ENCODE measurements at regions not wholly inside any gene's neighbourhood (a gene's known extent, or its start where the extent isn't known, plus 50 kb on each side); places are given as distances from the start of the nearest gene placed in this dataset.
"Not testable (repeated sequence)": the region's sequence is repeated elsewhere in the genome, so short reads cannot be mapped to it uniquely, and the experiment has no call there.

DNA sequence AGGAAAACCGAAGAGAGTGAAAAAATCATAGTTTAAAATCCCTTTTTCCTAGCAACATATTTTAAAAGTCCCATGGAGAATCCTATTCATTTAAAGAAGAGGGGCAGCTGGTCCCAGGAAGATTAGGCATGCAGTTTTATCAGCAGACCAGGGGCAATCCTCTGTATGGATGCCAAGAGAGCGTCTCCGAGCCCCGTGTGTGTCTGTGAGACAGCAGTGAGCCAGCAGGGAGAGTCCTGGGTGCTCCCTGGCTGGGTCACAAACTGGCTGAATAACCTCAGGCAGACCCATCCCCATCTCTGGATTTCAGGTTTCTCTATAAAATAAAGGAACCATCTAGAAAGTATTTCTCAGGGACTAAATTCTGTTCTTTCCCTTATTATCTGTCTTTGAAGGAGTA is 128.2 kb upstream of the RIOK3 start:
- no peak for DNase-seq (ENCODE audit: low read depth, low spot score)
- no peaks in the 10 kb centered on the region for H3K27me3 ChIP-seq (ENCODE audit: control insufficient read depth, insufficient read depth, low read length)
- CTCF ChIA-PET: no interaction called here
- no peak overlapping the region for H3K4me3 ChIP-seq (ENCODE audit: low read depth, low read length)
- POLR2A ChIA-PET: no interaction called here
- H3K27ac ChIP-seq (ENCODE audit: low read depth, low read length): no peak overlapping the region
- no peaks in the 10 kb centered on the region for H3K9me3 ChIP-seq (ENCODE audit: control insufficient read depth, insufficient read depth, low read length)
- TF ChIP-seq, protein P1, sequence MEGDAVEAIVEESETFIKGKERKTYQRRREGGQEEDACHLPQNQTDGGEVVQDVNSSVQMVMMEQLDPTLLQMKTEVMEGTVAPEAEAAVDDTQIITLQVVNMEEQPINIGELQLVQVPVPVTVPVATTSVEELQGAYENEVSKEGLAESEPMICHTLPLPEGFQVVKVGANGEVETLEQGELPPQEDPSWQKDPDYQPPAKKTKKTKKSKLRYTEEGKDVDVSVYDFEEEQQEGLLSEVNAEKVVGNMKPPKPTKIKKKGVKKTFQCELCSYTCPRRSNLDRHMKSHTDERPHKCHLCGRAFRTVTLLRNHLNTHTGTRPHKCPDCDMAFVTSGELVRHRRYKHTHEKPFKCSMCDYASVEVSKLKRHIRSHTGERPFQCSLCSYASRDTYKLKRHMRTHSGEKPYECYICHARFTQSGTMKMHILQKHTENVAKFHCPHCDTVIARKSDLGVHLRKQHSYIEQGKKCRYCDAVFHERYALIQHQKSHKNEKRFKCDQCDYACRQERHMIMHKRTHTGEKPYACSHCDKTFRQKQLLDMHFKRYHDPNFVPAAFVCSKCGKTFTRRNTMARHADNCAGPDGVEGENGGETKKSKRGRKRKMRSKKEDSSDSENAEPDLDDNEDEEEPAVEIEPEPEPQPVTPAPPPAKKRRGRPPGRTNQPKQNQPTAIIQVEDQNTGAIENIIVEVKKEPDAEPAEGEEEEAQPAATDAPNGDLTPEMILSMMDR (IDR thresholded peaks at IDR 0.05; ENCODE audit: low read depth, low read length): no peak

DNA sequence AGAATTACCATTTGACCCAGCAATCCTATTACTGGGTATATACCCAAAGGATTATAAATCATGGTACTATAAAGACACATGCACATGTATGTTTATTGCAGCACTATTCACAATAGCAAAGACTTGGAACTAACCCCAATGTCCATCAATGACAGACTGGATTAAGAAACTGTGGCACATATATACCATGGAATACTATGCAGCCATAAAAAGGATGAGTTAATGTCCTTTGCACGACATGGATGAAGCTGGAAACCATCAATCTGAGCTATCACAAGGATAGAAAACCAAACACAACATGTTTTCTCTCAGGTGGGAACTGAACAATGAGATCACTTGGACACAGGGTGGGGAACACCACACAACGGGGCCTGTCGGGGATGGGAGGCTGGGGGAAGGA is 123.4 kb upstream of the RIOK3 start:
- CTCF ChIA-PET; H3K4me3 ChIP-seq (ENCODE audit: low read depth, low read length); H3K9me3 ChIP-seq (ENCODE audit: control insufficient read depth, insufficient read depth, low read length); H3K27ac ChIP-seq (ENCODE audit: low read depth, low read length); POLR2A ChIA-PET; H3K27me3 ChIP-seq (ENCODE audit: control insufficient read depth, insufficient read depth, low read length); DNase-seq (ENCODE audit: low read depth, low spot score): not testable (repeated sequence)

DNA sequence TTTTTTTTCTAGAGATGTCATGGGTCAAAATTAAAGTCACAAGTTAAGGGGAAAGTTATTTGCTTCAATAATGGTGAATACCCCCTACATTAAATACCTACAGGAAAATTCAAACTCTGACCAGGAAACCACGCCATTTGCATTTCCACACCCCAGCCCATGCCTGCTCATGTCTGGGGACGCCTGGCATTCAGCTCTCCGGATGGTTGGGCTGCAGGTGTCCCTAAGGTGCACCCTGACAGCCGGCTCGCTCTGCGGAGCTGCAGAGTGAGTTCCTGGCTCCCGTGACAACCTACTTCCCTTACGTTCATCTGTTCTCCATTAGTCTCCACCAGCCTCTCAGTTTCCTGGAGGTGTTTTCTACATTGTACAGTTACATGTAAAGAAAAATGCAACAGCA is 122.7 kb upstream of the RIOK3 start:
- CTCF ChIA-PET: no interaction called here
- POLR2A ChIA-PET: no interaction called here

DNA sequence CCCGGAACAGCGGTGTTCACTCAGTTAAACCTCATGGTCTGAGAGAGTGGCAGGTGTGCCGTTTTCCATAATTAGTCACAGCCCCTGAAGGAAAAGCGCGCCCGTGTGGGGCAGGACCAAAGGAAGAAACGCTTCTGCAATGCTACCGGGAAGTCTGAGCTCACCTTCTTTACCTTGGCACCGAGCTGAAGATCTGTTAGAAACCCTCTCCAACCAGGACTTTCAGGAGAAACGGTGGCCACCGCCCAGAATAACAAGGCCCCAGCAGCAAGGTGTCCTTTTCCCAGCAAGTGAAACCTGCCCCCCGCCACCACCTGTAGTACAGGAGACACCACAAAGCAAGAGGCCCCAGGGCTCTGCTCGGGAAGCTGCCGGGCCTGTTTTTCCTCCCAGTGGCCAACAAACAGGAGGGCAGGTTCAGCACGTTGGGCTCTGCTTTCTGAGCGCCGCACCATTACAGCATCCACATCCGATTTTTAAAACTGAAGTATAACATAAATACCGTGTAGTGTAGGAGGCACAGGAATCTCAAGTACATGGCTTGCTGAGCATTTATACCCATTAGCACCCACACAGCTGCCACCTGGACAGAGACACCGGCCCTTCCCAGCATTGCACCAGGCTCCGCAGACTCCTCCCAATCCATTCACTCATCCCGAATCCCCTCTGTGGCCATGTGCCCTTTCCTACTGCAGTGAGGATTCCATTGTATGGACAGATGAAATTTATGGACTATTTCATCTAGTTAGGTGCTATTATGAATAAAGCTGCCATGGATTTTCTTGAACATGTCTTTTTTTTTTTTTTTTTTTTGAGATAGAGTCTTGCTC is 121.8 kb upstream of the RIOK3 start:
- ChIA-PET CTCF (interaction anchor here (1.3 kb wide), 1 partner anchor 8 kb away, joined by 3 read pairs; no protein-coding TSS in a partner anchor), POLR2A (interaction anchor here (0.6 kb wide), 1 partner anchor 236 kb away, joined by 3 read pairs; no protein-coding TSS in a partner anchor)
- no peak overlapping the region for H3K27ac ChIP-seq (ENCODE audit: low read depth, low read length)
- no peaks in the 10 kb centered on the region for H3K27me3 ChIP-seq (ENCODE audit: control insufficient read depth, insufficient read depth, low read length)
- DNase-seq (ENCODE audit: low read depth, low spot score): no peak
- TF ChIP-seq, protein P1 (IDR thresholded peaks at IDR 0.05; ENCODE audit: low read depth, low read length): no peak
- no peaks in the 10 kb centered on the region for H3K9me3 ChIP-seq (ENCODE audit: control insufficient read depth, insufficient read depth, low read length)
- H3K4me3 ChIP-seq (ENCODE audit: low read depth, low read length): no peak overlapping the region

More for the DNA sequence above, 122.7 kb upstream of the RIOK3 start:
- DNase-seq (ENCODE audit: low read depth, low spot score): no peak
- TF ChIP-seq, protein P1 (IDR thresholded peaks at IDR 0.05; ENCODE audit: low read depth, low read length): no peak
- H3K27me3 ChIP-seq (ENCODE audit: control insufficient read depth, insufficient read depth, low read length): no peaks in the 10 kb centered on the region
- H3K27ac ChIP-seq (ENCODE audit: low read depth, low read length): no peak overlapping the region
- no peak overlapping the region for H3K4me3 ChIP-seq (ENCODE audit: low read depth, low read length)
- no peaks in the 10 kb centered on the region for H3K9me3 ChIP-seq (ENCODE audit: control insufficient read depth, insufficient read depth, low read length)

DNA sequence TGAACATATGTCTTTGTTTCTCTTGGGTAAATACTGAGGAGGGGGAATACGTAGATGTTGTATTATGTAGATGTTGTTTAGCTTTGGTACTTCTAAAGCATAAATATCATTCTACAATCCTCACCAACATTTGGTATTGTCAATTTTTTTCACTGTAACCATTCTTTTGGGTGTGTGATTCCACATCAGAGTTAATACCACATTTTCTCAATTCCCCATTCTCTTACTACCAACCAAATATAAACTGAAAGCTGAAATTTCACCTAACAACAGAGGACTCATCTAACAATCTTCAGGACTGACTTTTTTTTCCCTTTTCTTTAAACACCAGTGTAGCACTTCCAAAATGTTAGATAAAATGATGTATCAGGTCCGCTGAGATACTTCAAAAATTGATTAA is 120.7 kb upstream of the RIOK3 start:
- TF ChIP-seq, protein P1 (IDR thresholded peaks at IDR 0.05; ENCODE audit: low read depth, low read length): no peak
- CTCF ChIA-PET: interaction anchor here (1.3 kb wide), 1 partner anchor 9 kb away, joined by 3 read pairs; no protein-coding TSS in a partner anchor
- no peak for DNase-seq (ENCODE audit: low read depth, low spot score)

More for the DNA sequence above, 120.7 kb upstream of the RIOK3 start:
- Histone ChIP-seq H3K27me3 (ENCODE audit: control insufficient read depth, insufficient read depth, low read length) (no peaks in the 10 kb centered on the region), H3K9me3 (ENCODE audit: control insufficient read depth, insufficient read depth, low read length) (no peaks in the 10 kb centered on the region), H3K27ac (ENCODE audit: low read depth, low read length) (no peak overlapping the region), H3K4me3 (ENCODE audit: low read depth, low read length) (no peak overlapping the region)
- POLR2A ChIA-PET: no interaction called here

All from AG04450 (cell line).